C1 segment of cervical spinal cord (tissue), 14 donors: ENCODE measurements at regions not wholly inside any gene's neighbourhood (a gene's known extent, or its start where the extent isn't known, plus 50 kb on each side); places are given as distances from the start of the nearest gene placed in this dataset.

Source experiments
- DNase-seq, 14 donors: peaks; one replicate each; lab custom pipeline; 2025; lab: John Stamatoyannopoulos, UW

DNA sequence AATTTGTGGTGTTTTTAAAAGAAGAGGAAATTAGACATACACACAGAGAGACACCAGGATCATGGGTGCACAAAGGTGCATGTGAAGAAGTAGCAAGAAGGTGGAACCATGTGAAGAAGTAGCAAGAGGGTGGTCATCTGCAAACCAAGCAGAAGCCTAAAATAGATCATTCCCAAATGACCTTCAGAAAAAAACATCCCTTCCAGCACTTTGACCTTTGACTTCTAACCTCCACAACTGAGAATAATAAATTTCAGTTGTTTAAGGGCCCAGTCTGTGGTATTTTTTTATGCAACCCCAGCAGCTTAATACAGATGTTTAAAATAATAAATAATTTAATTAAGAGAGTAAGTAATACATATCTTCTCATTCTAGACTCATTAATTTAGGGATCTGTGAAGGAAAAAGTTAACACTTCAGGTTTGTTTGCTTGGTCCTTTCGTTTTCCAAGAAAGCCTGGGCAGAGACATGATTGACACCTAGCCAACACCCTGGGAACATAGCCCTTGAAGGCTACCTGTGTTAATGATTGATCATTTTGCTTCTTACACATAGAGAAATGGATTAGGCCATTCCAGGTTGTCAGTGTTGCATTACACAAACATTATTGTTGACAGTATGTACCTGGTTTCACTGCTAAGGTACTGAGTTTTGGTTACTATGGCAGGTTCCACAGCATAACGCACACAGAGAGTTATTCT is 1331.2 kb upstream of the GBE1 start:
- DNase-seq: no peak

DNA sequence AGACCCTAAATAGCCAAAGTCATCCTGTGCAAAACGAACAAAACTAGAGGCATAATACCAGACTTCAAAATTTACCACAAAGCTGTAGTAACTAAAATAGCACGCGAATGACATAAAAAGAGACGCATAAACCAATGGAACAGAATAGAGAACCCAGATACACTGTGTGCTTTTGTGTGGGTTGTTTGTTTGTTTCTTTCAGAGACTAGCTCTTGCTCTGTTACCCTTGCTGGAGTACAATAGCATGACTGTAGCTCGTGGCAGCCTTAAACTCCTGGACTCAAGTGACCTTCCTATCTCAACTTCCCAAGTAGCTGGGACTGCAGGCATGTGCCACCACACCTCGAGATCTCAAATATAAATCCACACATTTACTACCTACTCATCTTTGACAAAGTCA is 1314.6 kb upstream of the GBE1 start:
- no peak for DNase-seq

DNA sequence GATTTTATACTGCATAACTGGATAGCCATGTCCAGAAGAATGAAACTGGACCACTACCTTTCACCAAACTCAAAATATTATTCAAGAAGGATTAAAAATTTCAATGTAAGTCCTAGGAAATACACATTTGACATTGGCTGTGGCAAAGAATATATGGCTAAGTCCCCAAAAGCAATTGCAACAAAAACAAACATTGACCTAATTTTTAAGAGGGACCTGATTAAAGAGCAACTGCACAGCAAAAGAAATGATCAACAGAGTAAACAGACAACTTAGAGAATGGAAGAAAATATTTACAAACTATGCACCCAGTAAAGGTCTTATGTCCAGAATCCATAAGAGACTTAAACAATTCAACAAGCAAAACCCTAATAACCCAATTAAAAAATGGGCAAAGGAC is 1313.0 kb upstream of the GBE1 start:
- no peak for DNase-seq

DNA sequence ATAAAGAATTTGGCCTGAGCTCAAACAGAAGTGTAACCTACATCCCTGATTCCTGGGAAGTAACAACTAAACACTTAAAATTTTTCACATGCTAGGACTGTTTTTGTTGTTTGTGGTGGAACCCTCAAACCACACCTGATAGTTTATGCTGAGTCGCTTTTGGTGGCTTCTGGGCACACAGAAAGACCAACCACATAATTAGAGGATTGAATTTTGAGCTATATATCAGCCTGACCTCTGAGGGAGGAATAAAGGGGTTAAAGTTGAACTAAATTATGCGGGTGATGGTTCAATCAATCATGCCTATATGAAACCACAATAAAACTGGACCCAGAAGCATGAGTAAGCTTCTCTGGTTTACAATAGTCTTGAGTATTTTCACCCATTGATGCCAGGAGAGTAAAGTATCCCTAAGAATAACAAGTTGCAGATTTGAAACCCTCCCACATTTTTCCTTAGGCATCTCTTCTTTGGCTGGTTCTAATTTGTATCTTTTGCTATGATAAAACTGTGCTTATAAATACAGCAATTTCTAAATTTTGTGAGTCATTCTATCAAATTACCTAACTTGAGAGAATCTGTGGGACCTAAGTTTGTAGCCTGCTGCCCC is 1304.5 kb upstream of the GBE1 start:
- DNase-seq: no peak

DNA sequence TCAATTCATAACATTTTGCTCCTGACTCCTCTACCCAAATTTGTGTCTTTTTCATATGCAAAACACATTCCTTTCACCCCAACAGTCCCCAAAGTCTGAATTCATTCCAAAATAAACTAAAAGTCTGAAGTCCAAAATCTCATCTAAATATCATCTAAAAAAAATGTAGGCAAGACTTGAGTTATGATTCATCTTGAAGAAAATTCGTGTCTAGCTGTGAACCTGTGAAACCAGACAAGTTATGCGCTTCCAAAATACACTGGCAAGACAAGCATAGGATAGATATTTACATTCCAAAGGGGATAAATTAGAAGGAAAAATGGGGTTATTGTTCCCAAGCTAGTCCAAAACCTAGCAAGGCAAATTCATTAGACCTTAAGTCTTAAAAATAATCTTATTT is 1302.0 kb upstream of the GBE1 start:
- DNase-seq: no peak

DNA sequence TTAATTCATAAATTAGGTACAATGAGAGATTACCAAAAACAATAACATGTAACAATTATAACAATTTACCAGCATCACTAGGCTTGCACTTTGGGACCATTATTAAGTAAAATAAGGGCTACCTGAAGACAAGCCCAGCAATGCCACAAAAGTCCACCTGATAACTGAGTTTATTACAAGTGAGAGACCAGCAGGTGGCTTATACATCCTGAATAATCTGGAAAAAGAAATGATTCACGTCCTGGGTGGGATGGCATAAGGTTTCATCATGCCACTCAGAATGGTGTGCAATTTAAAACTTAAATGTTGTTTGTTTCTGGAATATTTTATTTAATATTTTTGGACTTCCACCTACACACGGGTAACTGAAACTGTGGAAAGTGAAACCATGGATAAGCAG is 1287.1 kb upstream of the GBE1 start:
- no peak for DNase-seq

DNA sequence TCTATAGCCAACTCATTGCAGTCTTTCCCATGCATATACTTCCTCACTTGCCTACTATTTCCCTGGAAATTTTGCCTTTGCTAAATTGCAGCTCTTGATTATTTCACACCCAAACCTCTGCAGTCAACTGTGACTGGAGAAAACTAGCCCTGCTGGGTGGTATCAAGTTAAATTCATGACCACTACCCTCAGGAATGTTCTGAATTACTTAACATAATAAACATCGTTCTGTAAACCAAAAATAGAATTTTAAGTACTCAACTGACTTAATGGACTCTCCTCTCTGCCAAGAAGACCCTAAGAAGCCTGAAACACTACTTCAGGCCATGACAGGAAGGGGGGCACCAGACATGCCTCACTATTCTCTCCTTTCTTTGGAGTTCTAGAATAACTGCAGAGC is 1278.0 kb upstream of the GBE1 start:
- DNase-seq: no peak

DNA sequence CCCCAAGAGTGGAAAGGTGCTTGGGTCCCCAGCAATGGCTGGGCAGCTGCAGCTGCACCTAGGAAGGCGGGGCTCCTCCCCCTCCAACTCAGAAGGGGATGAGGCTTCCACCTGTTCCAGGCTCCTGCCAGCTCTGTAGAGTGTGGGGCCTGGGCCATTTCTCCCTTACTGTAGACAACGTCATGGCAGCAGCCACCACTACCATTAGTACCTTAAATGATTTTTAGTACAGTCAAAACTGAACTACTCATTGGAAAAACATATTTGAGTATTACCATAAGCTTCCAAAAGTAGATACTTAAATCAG is 1274.2 kb upstream of the GBE1 start:
- DNase-seq: no peak

DNA sequence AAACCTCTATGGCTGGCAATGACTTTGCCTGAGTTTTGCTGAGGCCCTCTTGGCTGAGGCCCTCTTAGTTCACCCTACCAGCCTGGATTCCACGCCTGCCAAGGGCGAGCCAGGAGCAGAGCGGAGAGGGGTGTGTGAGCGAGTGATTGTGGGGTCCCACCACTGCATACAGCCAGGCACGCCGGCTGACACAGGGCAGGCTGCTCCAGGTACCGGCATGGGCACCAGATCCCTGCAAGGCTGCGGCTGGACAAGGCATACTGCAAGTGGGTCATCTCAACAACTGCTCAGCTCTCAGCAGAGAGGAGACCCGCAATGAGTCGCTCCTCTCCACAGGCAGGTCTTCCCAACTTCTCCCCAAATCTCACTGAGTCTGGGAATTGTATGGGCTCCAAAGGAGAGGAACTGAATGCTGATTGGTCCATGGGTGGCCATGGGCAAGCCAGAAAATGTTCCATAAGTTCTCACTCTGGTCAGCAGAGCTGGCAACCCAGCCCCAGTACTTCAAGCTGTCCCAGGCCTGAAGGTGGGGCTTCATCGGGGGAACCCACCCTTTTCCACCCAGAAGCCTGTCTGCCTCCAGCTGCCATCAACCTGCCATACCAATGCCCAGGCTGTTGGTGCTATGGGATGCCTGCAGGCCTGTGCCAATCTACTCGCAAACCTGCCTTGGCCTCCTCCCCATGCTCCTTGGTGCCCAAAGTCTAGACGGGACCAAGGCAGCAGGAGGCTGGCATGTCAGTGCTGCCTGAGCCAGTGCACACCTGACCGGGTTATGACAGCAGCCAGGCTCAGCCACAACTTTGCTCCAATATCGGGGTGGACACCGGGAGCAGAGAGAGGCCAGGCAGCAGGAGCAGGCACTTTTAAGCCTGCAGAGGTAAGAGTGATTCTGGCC is 1273.6 kb upstream of the GBE1 start:
- DNase-seq: no peak

DNA sequence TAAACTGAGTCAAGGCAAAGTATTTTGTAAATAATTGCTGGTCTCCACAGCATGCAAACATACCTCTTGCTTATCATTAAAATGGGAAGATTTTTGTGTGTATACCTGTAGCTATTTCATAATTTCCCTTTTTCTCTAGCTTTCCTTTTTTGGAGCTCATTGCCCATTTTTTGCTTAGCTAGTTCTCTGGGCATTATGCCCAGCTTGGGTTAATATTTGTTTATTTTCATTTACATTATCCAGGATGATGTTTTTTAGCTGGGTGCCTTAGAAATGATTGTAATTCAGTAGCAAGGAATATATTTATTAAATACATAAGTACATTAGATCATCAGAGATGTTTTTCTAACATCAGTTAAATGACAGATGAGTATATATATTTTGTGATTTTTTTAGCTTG is 1271.7 kb upstream of the GBE1 start:
- DNase-seq: no peak

DNA sequence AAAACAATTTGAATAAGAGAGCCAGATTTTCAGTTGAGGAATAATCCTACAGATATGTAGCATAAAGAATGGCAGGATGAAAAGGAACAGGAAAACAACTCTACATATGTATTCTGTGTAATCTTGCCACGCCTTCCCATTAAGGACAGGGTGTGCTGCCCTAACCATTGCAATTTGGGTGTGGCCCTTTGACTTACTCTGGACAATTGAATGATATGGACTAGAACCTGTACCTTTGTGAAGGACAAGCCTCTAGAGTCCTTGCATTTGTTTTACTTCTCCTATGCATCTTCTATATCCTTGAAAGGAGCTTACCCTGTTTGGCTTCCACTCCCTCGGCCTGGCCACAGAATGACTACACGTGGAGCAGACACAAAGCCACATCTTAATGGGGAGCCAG is 1261.6 kb upstream of the GBE1 start:
- no peak for DNase-seq

DNA sequence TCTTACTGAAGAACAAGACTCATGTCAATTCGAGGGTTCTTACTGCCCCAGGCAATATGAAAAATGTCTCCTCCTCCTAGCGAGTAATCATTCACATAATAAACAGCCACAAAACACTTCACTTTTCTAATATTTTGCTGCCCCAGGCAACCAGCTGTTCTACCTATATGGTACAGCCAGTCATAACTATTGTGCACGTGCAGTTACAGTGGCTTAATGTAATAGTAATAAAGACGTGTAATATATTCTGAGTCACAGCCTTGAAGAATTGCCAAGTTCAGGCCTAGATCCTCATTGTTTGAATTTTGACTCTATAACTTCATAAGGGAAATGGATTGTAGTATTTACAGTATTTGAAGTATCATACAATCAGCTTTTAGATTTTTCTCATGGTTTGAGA is 1250.0 kb upstream of the GBE1 start:
- no peak for DNase-seq

DNA sequence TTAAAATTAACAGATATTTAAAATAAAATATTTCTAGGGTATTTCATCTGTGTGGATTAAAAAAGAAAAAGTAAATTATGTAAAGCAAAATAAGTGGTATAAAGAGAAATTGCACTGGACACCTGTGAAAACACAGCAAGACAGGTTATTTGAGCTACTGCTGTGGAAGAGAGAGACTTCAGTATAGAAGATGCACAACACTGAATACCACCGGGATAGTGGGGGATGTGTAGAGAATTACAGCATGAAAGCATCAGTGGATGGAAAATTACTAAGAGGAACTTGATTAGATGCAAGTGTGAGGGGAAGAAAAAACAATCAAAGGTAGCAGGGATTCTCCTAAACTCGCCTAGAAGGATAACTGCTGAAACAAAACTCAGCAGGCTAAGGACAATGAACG is 1242.5 kb upstream of the GBE1 start:
- DNase-seq: no peak

DNA sequence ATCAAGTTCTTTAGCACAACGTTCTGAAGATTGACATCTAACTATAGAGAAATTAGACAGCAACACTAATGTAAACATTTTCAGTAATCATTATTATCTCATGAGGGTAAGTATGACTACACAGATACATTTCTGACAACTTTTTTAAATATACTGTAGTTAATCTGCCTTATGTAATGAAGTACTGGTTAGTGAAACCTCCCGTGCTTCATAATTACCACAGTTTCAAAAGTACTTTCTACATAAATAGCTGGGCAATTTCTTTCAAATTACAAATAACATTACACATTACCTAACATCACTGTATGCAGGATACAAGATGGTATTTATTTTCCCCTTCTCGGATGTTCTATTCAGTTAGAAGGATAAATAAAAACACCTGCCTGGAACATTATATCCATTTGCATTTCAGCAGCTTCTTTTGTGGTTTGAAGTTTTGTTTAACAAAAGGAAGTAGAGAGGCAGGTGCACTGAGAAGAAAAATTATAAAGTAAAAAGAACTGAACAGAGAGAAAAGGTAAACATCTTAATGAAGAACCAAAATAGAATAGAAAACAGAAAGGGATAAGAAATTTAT is 1241.5 kb upstream of the GBE1 start:
- no peak for DNase-seq

DNA sequence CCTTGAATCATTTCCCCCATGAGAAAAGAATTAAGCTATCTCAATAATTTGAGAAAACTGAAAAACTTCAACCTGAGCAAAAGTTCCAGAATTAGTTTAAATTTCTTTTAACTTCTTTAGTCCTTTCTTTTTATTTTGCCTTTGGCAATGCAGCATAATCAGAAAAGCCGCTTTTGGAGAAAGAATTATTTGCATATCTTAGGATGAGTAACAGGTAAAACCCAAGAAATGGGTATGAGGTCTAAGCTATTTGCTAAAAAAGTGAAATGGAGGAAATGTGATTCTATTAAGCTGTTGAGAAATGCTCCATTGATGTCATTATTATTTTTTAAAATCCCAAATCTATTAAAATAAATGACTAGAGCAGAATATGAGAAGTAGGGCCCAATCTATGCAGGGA is 1238.3 kb upstream of the GBE1 start:
- DNase-seq: no peak

DNA sequence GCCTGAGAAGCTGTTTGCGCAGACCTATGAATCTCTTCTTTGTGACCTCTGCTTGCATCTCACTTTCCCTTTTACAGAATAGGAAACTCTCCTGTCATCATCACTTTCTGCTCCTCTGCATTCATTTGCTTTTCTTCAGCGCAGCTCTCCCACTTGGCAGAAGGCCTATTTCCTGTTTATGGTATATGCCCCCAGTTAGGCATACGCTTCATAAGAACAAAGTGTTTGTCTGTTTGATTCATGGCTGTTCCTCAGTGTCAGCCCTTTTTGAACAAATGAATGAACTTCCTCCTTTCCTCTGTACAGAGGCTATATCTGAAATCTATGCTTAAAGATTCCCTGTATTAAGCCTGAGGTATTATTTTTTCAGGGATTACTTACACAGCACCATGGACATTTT is 1216.9 kb upstream of the GBE1 start:
- DNase-seq: no peak

DNA sequence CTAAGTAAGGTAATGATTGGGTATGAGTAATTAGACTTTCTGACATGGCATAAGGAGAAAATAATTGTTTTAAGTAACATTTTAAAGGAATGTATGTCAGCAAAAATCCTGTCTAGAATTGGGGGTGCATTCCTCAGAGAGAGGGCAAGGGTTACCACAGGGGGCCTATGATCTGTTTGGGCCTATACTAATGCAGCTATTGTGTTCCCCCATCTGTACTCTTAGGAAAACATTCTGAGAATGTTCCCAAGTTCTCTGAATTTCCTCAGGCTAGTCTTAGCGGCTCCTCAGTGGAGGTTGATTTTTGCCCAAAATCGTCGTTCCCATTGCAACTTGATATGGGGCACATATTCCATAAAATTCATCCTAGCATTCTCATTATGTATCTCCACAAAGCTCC is 1216.4 kb upstream of the GBE1 start:
- DNase-seq: no peak

DNA sequence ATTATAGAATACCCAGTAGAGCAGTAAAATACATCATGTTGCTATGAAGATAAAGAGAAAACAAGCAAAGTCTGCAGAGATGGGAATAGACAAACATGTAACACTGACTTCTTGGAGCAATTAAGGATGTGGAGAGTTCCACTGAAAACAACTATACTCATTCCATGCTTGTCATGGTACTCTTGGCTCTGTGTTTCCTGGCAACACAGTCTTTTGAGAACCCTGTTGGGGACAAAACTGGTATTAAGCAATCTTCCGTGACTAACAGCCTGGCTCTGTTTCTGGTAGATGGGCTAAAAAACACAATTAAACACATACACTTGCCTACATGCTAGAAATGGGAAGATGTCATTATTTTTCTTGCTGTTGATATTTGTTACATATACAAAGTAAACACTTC is 1212.3 kb upstream of the GBE1 start:
- DNase-seq: no peak

DNA sequence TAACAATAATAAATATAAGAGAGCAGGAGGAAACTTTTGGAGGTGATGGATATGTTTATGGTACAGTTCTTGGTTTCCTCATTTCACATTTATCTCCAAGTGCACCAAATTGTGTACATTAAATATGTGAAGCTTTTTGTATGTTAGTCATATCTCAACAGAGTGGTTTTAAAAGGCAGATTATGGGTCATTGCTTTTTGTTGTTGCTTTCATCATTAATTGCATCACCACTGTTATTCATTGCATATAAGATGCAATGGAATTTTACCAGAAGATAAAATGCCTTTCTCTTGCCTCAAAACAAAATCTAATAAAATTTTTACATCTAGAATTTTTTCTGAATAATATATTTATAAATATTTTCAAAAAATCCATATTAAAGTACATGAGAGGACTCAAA is 1198.9 kb upstream of the GBE1 start:
- no peak for DNase-seq

DNA sequence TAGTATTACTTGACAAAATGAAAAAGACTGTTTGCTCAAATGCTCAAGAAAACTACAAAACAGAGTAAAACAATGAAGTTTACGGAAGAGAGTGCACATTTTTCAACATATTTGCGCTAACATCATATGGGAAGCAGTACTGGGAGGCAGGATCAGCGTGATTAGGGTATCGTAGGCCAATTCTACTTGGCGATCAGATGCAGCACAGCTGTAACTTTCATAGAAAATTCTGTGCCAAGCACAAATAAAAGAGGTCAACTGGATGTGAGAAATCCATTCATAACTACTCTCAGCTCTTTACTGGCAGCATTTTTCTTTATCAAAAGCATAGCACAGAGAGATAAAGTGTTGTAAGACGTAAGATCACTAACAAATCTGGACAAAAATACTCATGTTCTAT is 1196.3 kb upstream of the GBE1 start:
- no peak for DNase-seq

DNA sequence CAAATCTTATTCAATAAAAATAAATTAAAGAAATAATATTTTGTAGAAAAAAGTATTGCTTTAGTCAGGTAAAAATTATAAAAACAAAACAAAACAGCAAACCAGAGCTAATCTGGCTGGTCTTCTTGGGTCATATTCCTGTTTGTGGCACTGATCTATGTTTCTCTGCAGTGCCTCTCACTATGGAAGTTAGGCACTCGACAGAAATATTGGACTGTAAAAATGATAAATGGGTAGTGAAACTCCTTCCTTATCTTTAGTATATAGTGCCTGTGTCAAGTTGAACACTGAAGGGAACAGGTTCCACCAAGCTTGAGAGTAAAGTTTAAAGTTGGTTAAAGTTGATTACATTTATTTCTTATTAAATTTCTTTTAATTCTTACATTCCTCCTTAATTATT is 1195.6 kb upstream of the GBE1 start:
- DNase-seq: no peak

DNA sequence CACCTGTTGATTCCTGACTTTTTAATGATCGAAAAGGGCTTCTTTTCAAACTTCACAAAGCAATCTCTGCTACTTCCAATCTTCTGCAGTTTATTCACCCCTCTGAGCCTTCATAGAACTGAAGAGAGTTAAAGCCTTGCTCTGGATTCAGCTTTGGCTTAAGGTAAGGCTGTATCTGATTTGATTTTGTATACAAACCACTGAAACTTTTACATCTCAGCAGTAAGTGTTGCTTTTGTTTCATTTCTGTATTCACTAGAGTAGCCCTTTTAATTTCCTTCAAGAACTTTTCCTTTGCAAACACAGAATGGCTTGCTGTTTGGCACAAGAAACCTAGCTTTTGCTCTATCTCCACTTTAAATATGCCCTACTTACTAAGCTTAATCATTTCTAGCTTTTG is 1193.0 kb upstream of the GBE1 start:
- DNase-seq: no peak

DNA sequence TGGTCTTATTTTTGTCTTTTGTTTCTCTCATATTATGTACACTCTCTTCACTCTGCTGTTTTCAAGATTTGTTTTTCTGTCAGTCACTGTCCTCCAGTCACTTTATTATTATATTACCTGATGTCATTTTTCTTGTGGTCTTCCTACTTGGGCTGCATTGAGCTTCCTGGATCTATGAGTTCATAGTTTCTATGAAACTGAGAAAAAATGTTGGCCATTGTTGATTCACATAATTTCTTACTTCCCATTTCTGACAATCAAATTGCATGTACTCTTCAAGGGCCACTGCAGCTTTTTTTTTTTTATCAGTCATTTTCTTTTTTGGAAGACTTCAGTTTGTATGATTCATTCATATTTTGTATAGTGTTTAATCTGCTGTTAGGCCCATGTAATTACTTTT is 1180.6 kb upstream of the GBE1 start:
- no peak for DNase-seq
